GM12874 (cell line): ENCODE measurements at regions not wholly inside any gene's neighbourhood (a gene's known extent, or its start where the extent isn't known, plus 50 kb on each side); places are given as distances from the start of the nearest gene placed in this dataset.

Source experiments
- CTCF ChIP-seq: IDR thresholded peaks from 2 replicates; pipeline ENCODE4 v1.5.1; 2011; ENCODE audit warnings: low read depth, mild to moderate bottlenecking, control low read depth, low read length, moderate library complexity; ENCODE audit not compliant: insufficient read depth

- no peak for TF ChIP-seq CTCF
These were observed 155.7 kb upstream of the HEY2 start for GRCh38 chr6:125593746-125594145.

- no peak for TF ChIP-seq CTCF
These were observed 153.4 kb upstream of the HEY2 start for GRCh38 chr6:125596020-125596419.

GRCh38 chr6:125597411-125598253 lies 151.8 kb upstream of the HEY2 start:
- TF ChIP-seq CTCF: no peak

- no peak for TF ChIP-seq CTCF
These were observed 151.0 kb upstream of the HEY2 start for GRCh38 chr6:125598422-125598821.

GRCh38 chr6:125604257-125604656 lies 145.2 kb upstream of the HEY2 start:
- no peak for TF ChIP-seq CTCF

GRCh38 chr6:125611573-125612344 lies 137.7 kb upstream of the HEY2 start:
- TF ChIP-seq CTCF: no peak

GRCh38 chr6:125612345-125612846 lies 137.0 kb upstream of the HEY2 start:
- TF ChIP-seq CTCF: no peak
